VCaP (cell line): ENCODE measurements at regions not wholly inside any gene's neighbourhood (a gene's known extent, or its start where the extent isn't known, plus 50 kb on each side); places are given as distances from the start of the nearest gene placed in this dataset.
"Not testable (repeated sequence)": the region's sequence is repeated elsewhere in the genome, so short reads cannot be mapped to it uniquely, and the experiment has no call there.

Experiments used
- H3K27ac ChIP-seq: fragments of 450-650 bp; 2 replicates; pipeline ENCODE4 v1.5.1; 2017
- CTCF ChIP-seq: fragments of 450-650 bp; conservative IDR thresholded peaks from 2 replicates; pipeline ENCODE4 v1.5.1; 2017; ENCODE audit warnings: mild to moderate bottlenecking, moderate library complexity

GRCh38 chr2:106339609-106340008, 128.6 kb downstream of the RGPD3 start:
- no peak overlapping the region for H3K27ac ChIP-seq
- TF ChIP-seq CTCF = no peak

- H3K27ac ChIP-seq = no peak overlapping the region
Observed at GRCh38 chr2:106339132-106339531, 129.1 kb downstream of the RGPD3 start.

GRCh38 chr2:106338043-106338442, 130.2 kb downstream of the RGPD3 start:
- no peak for TF ChIP-seq CTCF
- H3K27ac ChIP-seq = no peak overlapping the region

More at GRCh38 chr2:106339132-106339531, 129.1 kb downstream of the RGPD3 start:
- TF ChIP-seq CTCF = no peak

GRCh38 chr2:106336737-106337136, 131.5 kb downstream of the RGPD3 start:
- no peak for TF ChIP-seq CTCF
- no peak overlapping the region for H3K27ac ChIP-seq

- TF ChIP-seq CTCF = no peak
- H3K27ac ChIP-seq = no peak overlapping the region
Observed at GRCh38 chr2:106336108-106336507, 132.1 kb downstream of the RGPD3 start.

GRCh38 chr2:106334802-106335201, 133.4 kb downstream of the RGPD3 start:
- no peak overlapping the region for H3K27ac ChIP-seq
- no peak for TF ChIP-seq CTCF

GRCh38 chr2:106333253-106333873, 134.8 kb downstream of the RGPD3 start:
- not testable (repeated sequence) for H3K27ac ChIP-seq

- no peak overlapping the region for H3K27ac ChIP-seq
- no peak for TF ChIP-seq CTCF
Observed at GRCh38 chr2:106332054-106332453, 136.2 kb downstream of the RGPD3 start.

- not testable (repeated sequence) for H3K27ac ChIP-seq
Observed at GRCh38 chr2:106330384-106331261, 136.5 kb upstream of the UXS1 start.
